ENCODE measurements at regions not wholly inside any gene's neighbourhood (a gene's known extent, or its start where the extent isn't known, plus 50 kb on each side); places are given as distances from the start of the nearest gene placed in this dataset.

GRCh38 chr18:61955644-61956043, 62.8 kb upstream of the RNF152 start:
- TF ChIP-seq CTCF (IDR thresholded peaks at IDR 0.05): no peak
- TF ChIP-seq POLR2A (IDR thresholded peaks at IDR 0.05): no peak
- no peak for TF ChIP-seq POLR2AphosphoS5 (IDR thresholded peaks at IDR 0.05)

Data from prostate gland (tissue), 2 donors.